WERI-Rb-1 (cell line): ENCODE measurements at regions not wholly inside any gene's neighbourhood (a gene's known extent, or its start where the extent isn't known, plus 50 kb on each side); places are given as distances from the start of the nearest gene placed in this dataset.

Experiments
- DNase-seq: peaks from one replicate; pipeline ENCODE4 v3.0.0-alpha.2; 2020
- H3K27ac ChIP-seq: fragments of 250-450 bp; sonication (Bioruptor Pico); 2 replicates; pipeline ENCODE4 v1.5.1; 2020; ENCODE audit warnings: mild to moderate bottlenecking, moderate library complexity
- H3K27me3 ChIP-seq: fragments of 250-450 bp; sonication (Bioruptor Pico); 2 replicates; pipeline ENCODE4 v1.5.1; 2021; ENCODE audit warnings: mild to moderate bottlenecking, low read depth, moderate library complexity; ENCODE audit not compliant: insufficient read depth, severe bottlenecking
- H3K36me3 ChIP-seq: fragments of 250-450 bp; sonication (Bioruptor Pico); 2 replicates; pipeline ENCODE4 v1.5.1; 2020; ENCODE audit warnings: mild to moderate bottlenecking, moderate library complexity
- H3K4me3 ChIP-seq: 2 replicates; pipeline ENCODE4 v1.5.1; 2011; ENCODE audit warnings: low read depth, mild to moderate bottlenecking, control low read depth, low read length
- H3K9me3 ChIP-seq: fragments of 250-450 bp; sonication (Bioruptor Pico); 2 replicates; pipeline ENCODE4 v1.5.1; 2021; ENCODE audit warnings: mild to moderate bottlenecking, moderate library complexity; ENCODE audit not compliant: severe bottlenecking
- TF ChIP-seq, protein P1 (sequence below): IDR thresholded peaks from 2 replicates; pipeline ENCODE4 v1.5.1; 2011; ENCODE audit warnings: low read depth, mild to moderate bottlenecking, control low read depth, inconsistent platforms, low read length

DNA sequence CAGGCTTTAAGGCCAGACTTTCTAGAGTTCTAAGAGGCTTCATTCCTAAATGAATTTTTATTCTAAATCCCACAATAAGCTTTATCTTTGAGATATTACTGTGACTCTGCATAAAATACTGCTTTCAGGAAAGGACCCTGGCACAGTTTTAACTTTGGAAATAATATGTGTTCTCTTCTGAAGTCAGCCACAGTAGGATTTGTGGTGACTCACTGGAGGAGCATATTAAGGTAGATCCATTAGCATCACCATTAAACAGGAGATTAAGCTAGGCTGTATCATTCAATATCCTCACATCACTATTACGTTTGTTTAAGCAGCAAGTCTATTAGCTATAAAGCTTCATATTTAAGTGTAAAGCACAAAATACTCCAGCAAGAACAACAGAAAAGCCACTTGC, 186.1 kb upstream of the IZUMO3 start:
- Histone ChIP-seq H3K27ac (no peak overlapping the region), H3K36me3 (no peaks in the 10 kb centered on the region), H3K27me3 (peaks cover 3% of the 10 kb centered on the region), H3K4me3 (no peak overlapping the region), H3K9me3 (no peaks in the 10 kb centered on the region)
- no peak for DNase-seq
- TF ChIP-seq, protein P1, sequence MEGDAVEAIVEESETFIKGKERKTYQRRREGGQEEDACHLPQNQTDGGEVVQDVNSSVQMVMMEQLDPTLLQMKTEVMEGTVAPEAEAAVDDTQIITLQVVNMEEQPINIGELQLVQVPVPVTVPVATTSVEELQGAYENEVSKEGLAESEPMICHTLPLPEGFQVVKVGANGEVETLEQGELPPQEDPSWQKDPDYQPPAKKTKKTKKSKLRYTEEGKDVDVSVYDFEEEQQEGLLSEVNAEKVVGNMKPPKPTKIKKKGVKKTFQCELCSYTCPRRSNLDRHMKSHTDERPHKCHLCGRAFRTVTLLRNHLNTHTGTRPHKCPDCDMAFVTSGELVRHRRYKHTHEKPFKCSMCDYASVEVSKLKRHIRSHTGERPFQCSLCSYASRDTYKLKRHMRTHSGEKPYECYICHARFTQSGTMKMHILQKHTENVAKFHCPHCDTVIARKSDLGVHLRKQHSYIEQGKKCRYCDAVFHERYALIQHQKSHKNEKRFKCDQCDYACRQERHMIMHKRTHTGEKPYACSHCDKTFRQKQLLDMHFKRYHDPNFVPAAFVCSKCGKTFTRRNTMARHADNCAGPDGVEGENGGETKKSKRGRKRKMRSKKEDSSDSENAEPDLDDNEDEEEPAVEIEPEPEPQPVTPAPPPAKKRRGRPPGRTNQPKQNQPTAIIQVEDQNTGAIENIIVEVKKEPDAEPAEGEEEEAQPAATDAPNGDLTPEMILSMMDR, result no peak

DNA sequence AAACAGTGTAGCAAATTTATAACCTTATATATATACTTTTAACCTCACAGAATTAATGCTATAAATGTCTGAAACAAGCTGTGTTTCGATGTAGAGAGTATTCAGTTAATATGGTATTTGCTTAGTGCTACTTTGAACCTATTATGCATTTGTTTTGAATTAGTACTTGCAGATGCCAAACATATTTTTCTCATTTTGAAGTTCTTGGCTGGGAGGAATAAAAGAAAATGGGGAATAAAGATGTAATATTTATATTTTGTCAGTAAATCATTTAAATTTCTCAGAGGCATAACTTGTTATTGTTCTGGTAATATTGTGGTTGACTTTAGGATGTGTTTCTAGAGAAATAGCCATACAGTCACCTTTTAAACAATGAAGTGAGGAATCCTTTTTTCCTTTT, 175.9 kb upstream of the IZUMO3 start:
- no peaks in the 10 kb centered on the region for H3K9me3 ChIP-seq
- no peaks in the 10 kb centered on the region for H3K36me3 ChIP-seq
- TF ChIP-seq, protein P1, result no peak
- H3K27ac ChIP-seq, result no peak overlapping the region
- H3K4me3 ChIP-seq, result no peak overlapping the region
- no peak for DNase-seq
- peaks cover 14% of the 10 kb centered on the region for H3K27me3 ChIP-seq

DNA sequence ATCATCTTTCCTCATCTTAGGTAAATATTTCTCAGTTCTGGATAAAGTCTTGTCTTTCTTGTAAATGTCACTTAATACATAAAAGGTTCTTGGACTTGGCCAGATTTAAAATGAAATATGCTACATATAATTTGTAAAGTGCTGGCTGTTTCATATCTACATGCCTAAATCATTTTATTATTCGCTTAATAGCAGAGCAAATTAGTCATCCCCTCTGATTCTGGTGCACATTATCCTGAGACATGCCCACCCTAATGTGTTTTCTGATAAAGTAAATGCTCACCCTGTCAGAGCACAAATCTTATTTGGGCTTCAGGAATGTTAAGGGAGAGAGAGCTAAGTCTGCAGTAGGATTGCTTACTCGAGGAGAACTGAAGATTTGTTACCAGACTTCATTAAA, 166.5 kb upstream of the IZUMO3 start:
- no peaks in the 10 kb centered on the region for H3K27me3 ChIP-seq
- TF ChIP-seq, protein P1, result no peak
- DNase-seq, result no peak
- no peak overlapping the region for H3K27ac ChIP-seq
- no peak overlapping the region for H3K4me3 ChIP-seq
- H3K9me3 ChIP-seq, result no peaks in the 10 kb centered on the region
- no peaks in the 10 kb centered on the region for H3K36me3 ChIP-seq

DNA sequence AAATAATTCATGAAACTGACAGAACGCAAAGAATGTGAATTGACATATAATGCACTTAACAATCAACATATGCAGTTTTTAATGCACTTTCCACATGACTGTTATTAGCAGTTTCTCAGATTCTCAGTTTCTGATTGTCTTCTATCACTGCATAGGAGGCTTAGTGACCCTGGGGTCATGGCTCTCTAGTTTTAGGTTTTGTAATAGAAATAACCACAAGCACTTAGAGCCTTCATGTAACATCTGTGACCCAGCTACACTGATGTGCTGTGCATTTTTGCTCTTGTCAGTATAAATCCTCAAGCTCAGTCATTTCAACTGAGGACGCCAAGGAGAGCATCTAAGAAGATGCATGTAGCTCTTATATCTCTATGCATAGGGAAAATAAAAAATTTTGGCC, 163.1 kb upstream of the IZUMO3 start:
- no peak overlapping the region for H3K4me3 ChIP-seq
- TF ChIP-seq, protein P1, result no peak
- H3K36me3 ChIP-seq, result no peaks in the 10 kb centered on the region
- no peaks in the 10 kb centered on the region for H3K9me3 ChIP-seq
- no peaks in the 10 kb centered on the region for H3K27me3 ChIP-seq
- H3K27ac ChIP-seq, result no peak overlapping the region
- no peak for DNase-seq

DNA sequence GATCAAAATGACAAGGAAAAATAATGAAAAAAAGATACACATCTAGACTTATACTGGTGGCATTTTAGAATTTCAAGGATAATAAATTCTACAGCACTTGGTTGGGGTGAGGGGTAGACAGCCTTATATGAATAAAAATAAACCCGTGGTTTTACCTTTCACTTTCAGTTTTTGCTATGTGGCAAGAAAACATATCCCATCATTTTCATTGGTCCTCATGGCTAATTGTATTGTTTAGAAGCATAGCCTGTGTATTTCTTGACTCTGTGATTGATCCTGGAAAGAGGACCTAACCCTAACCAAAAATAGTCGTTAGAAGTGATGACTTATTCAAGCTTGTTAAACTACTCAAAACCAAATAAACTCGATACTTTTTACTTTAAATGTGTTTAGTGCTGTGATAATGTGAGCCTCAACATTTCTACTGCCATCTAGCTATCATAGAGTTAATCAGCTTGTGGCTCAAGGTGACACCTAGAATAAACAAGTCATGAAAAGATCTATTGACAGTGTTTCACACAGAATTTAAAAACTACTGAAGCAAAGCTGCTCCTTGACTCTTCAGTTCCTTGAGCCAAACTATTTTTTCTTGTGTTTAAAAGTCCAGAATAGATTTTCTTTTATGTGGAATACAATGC, 153.3 kb upstream of the IZUMO3 start:
- no peak overlapping the region for H3K4me3 ChIP-seq
- H3K27ac ChIP-seq, result no peak overlapping the region
- H3K9me3 ChIP-seq, result no peaks in the 10 kb centered on the region
- no peak for DNase-seq
- H3K27me3 ChIP-seq, result no peaks in the 10 kb centered on the region
- H3K36me3 ChIP-seq, result no peaks in the 10 kb centered on the region
- TF ChIP-seq, protein P1, result no peak

DNA sequence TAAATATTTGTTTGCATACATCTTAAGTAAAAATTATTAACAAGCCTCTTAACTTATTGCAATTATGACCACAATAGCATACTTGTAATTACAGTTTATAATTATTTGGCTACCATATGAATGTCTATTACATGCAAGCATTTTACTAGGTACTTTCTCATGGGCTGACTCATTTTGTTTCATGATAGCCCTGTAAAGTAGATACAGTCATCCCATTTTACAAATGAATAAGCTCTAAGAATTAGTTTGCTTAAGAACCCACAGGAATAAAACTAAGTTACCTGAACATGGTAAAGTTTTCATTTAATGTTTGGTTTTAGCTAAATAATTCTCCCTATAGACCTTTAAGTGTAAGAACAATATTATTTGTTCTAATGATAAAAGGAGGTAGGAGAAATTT, 126.6 kb upstream of the IZUMO3 start:
- TF ChIP-seq, protein P1, result no peak
- Histone ChIP-seq H3K27ac (no peak overlapping the region), H3K36me3 (no peaks in the 10 kb centered on the region), H3K27me3 (peaks cover 7% of the 10 kb centered on the region), H3K9me3 (no peaks in the 10 kb centered on the region), H3K4me3 (no peak overlapping the region)
- DNase-seq, result no peak
